Neural progenitor cell (in vitro differentiated cells): ENCODE measurements at regions not wholly inside any gene's neighbourhood (a gene's known extent, or its start where the extent isn't known, plus 50 kb on each side); places are given as distances from the start of the nearest gene placed in this dataset.

ENCODE experiments used
- EZH2 ChIP-seq: fragments of 200-600 bp; sonication (generic); IDR thresholded peaks from 2 replicates; pipeline ENCODE4 v1.6.1; 2017; ENCODE audit warnings: antibody characterized with exemption, mild to moderate bottlenecking, moderate library complexity
- EZH2phosphoT487 ChIP-seq: fragments of 200-600 bp; sonication (generic); IDR thresholded peaks from 2 replicates; pipeline ENCODE4 v1.6.1; 2017; ENCODE audit warnings: antibody characterized with exemption
- TF ChIP-seq, protein P1 (sequence below): fragments of 200-600 bp; sonication (generic); IDR thresholded peaks from 2 replicates; pipeline ENCODE4 v1.5.1; 2017; ENCODE audit warnings: antibody characterized with exemption, mild to moderate bottlenecking

GRCh38 chr2:66701656-66702055 lies 266.7 kb downstream of the MEIS1 start:
- TF ChIP-seq, protein P1, sequence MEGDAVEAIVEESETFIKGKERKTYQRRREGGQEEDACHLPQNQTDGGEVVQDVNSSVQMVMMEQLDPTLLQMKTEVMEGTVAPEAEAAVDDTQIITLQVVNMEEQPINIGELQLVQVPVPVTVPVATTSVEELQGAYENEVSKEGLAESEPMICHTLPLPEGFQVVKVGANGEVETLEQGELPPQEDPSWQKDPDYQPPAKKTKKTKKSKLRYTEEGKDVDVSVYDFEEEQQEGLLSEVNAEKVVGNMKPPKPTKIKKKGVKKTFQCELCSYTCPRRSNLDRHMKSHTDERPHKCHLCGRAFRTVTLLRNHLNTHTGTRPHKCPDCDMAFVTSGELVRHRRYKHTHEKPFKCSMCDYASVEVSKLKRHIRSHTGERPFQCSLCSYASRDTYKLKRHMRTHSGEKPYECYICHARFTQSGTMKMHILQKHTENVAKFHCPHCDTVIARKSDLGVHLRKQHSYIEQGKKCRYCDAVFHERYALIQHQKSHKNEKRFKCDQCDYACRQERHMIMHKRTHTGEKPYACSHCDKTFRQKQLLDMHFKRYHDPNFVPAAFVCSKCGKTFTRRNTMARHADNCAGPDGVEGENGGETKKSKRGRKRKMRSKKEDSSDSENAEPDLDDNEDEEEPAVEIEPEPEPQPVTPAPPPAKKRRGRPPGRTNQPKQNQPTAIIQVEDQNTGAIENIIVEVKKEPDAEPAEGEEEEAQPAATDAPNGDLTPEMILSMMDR, result no peak
- TF ChIP-seq EZH2phosphoT487 (no peak), EZH2 (no peak)
